GM13976 (cell line): ENCODE measurements at regions not wholly inside any gene's neighbourhood (a gene's known extent, or its start where the extent isn't known, plus 50 kb on each side); places are given as distances from the start of the nearest gene placed in this dataset.

Experiments used
- DNase-seq: peaks from one replicate; pipeline ENCODE4 v3.0.0; 2012; ENCODE audit warnings: low spot score
- CTCF ChIP-seq: IDR thresholded peaks from 2 replicates; pipeline ENCODE4 v1.5.1; 2012; ENCODE audit warnings: borderline replicate concordance, mild to moderate bottlenecking; ENCODE audit not compliant: insufficient read depth; ENCODE audit errors: extremely low read depth, missing control alignments, control extremely low read depth
- in situ Hi-C: fragments of 300-500 bp; cut with MboI; formaldehyde crosslinking; loops from one replicate; pipeline ENCODE4 v1.12.0; 2022; ENCODE audit warnings: low sequenced_read_pairs, mixed read lengths, inconsistent platforms; ENCODE audit not compliant: unreplicated experiment

DNA sequence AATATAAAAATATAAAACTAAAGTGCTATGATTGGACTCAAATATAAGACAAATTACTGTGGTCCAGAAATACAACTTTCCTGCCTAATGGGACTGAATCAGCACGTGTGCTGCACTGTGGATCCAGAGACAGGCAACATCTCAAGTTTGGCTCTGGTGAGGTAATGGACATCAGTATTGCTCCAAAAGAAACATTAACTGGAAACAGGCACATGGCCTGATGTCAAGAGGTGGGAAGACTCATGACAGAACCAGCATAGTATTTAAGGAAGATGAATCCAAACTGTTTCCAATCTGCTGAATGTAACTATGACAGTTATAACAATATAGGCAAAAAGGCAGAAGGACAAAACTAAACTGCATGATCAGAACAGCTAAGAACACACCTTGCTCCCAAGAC, 354.6 kb downstream of the FSIP2 start:
- no peak for DNase-seq
- in situ Hi-C loops = no loop called here

DNA sequence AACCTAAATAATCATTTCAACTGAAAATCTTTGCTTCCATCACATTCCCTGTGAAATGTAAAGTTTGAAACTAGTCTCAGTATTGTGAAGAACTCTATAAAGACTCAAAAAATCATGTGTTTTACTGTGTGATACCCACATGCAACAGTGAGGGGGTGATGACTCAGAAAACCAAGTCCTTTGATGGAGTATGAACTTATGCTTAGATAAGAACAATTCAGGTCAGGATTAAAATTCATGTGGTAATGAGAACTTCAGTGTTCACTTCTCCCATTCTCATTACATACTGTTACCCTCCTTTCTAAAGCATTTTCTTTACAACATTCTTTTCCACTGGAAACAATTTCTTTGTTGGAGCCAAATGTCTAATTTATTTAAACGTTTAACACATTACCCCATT, 360.2 kb downstream of the FSIP2 start:
- in situ Hi-C loops = no loop called here
- TF ChIP-seq CTCF = no peak
- no peak for DNase-seq

More for the DNA sequence above, 354.6 kb downstream of the FSIP2 start:
- no peak for TF ChIP-seq CTCF

DNA sequence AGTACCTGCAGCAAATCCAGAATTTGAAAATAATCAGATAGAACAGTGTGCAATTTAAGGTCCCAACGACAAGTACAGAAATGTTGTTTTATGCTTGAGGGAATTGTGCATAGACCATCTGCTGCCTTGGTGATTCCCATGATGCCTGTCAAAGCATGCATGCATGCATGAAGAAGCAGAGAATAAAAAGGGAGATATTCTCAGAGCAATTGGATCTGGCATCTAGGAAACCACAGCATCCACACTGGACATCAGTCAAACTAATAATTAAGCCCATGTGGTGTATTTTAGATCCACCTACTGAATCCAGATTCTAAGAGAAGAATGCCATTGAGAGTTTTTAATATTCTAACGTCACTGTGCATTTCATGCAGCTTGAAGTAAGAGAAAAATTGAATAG, 361.2 kb downstream of the FSIP2 start:
- in situ Hi-C loops = no loop called here
- no peak for TF ChIP-seq CTCF

DNA sequence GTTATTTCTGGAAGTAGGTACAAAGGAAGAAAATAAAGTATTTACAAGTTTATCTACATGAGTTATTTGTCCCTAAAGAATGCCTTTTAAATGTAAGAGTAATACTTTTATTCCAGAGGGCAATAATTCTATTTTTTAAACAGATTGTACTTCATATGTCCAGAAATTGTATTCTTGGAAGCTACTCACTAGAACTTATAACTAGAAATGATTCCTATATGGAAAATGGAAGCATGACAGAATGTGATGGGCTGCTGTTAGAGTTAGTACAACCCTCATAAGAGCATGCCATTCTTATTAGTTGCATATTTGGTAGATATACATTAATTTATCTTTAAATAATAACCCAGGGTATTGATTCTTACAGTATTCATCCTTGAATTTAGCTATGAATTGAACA, 362.0 kb downstream of the FSIP2 start:
- in situ Hi-C loops = no loop called here
- DNase-seq = no peak
- TF ChIP-seq CTCF = no peak

More for the DNA sequence above, 361.2 kb downstream of the FSIP2 start:
- DNase-seq = no peak

DNA sequence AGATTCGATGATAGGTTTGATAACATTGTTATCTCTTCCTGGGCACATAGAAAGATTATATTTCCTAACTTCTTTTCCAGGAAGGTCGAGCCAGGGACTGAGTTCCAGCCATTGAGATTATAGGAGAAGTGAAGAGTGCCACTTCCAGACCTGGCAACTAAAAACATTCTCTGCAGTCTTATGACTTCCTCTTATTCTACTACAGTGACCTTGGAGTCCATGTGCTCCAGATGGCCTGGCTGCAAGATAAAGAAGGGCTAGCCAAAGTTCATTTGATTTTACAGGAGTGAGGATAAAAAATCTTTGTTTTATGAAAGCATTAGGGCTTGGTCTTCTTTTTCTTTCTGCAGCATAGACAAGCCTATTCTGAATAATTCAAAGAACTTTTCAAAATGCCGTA, 363.0 kb downstream of the FSIP2 start:
- no peak for DNase-seq
- no peak for TF ChIP-seq CTCF
- in situ Hi-C loops = no loop called here

- no peak for DNase-seq
- TF ChIP-seq CTCF = no peak
- in situ Hi-C loops = no loop called here
These were observed 364.7 kb downstream of the FSIP2 start for GRCh38 chr2:186103276-186103675.
